ENCODE measurements at regions not wholly inside any gene's neighbourhood (a gene's known extent, or its start where the extent isn't known, plus 50 kb on each side); places are given as distances from the start of the nearest gene placed in this dataset.
A peak's percentile ranks its signal among the peaks of the same experiment; 100 is the strongest.

DNA sequence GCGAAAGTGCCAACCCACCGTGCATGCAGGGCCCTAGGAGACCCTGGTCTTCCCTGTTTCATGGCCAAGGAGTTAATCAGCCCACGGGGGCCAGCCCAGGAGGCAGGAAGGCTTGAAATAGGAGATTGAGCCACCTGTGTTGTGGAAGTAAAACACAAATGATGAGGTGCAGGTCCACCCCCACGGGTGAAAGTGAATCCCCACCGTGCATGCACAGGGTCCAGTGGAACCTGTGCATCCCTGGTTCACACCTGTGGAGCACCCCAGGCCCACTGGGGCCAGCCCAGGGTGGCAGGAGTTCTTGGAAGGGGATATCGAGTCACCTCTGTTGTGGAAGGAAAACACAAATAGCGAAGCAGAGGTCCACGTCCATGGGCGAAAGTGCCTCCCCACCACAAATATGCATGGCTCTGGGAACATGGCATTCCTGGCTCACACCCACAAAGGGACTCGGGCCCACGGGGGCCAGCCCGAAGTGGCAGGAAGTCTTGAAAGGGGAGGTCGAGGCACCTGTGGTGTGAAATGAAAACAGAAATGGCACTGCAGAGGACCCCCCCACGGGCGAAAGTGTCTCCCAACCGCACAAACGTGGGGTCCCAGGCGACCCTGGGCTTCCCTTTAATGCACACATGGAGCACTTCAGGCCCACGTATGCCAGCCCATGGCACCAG lies 381.5 kb downstream of the ALG10 start:
- DNase-seq: peak in 1 of 2 donors; percentile 0
- Histone ChIP-seq H3K9me3 (no peaks in the 10 kb centered on the region), H3K27me3 (no peaks in the 10 kb centered on the region), H3K36me3 (no peaks in the 10 kb centered on the region), H3K4me1 (no peaks in the 10 kb centered on the region), H3K27ac (no peak overlapping the region), H3K4me3 (replicated peaks in 1 of 3) (no peak overlapping the region)
- TF ChIP-seq POLR2A (IDR thresholded peaks at IDR 0.05): no peak
- TF ChIP-seq CTCF (IDR thresholded peaks at IDR 0.05): no peak
- WGBS, 2 donors: 54 to 59% methylated on average over 19 of the region's 19 CpGs
- intact Hi-C loops (cut with DNase I): no loop called here

- Histone ChIP-seq H3K4me3 (replicated peaks in 1 of 3) (no peak overlapping the region), H3K9me3 (no peaks in the 10 kb centered on the region), H3K4me1 (no peaks in the 10 kb centered on the region), H3K27ac (no peak overlapping the region), H3K27me3 (no peaks in the 10 kb centered on the region), H3K36me3 (no peaks in the 10 kb centered on the region)
- intact Hi-C loops (cut with DNase I): no loop called here
- no peak for DNase-seq
- TF ChIP-seq POLR2A (IDR thresholded peaks at IDR 0.05) (no peak), CTCF (IDR thresholded peaks at IDR 0.05) (no peak)
- 71 to 76% methylated on average over 14 to 18 of the region's 19 CpGs for whole genome bisulfite sequencing, 2 donors
These were observed 382.3 kb downstream of the ALG10 start for GRCh38 chr12:34404377-34405285.

GRCh38 chr12:34405286-34406227 lies 383.3 kb downstream of the ALG10 start:
- TF ChIP-seq POLR2A (IDR thresholded peaks at IDR 0.05) (no peak), CTCF (IDR thresholded peaks at IDR 0.05) (no peak)
- Histone ChIP-seq H3K4me1 (no peaks in the 10 kb centered on the region), H3K9me3 (no peaks in the 10 kb centered on the region), H3K36me3 (no peaks in the 10 kb centered on the region), H3K27me3 (no peaks in the 10 kb centered on the region), H3K4me3 (replicated peaks in 1 of 3) (no peak overlapping the region), H3K27ac (no peak overlapping the region)
- WGBS, 2 donors: 63 to 77% methylated on average over 18 to 20 of the region's 22 CpGs
- intact Hi-C loops (cut with DNase I): no loop called here
- peak in 1 of 2 donors; percentile 0 for DNase-seq

DNA sequence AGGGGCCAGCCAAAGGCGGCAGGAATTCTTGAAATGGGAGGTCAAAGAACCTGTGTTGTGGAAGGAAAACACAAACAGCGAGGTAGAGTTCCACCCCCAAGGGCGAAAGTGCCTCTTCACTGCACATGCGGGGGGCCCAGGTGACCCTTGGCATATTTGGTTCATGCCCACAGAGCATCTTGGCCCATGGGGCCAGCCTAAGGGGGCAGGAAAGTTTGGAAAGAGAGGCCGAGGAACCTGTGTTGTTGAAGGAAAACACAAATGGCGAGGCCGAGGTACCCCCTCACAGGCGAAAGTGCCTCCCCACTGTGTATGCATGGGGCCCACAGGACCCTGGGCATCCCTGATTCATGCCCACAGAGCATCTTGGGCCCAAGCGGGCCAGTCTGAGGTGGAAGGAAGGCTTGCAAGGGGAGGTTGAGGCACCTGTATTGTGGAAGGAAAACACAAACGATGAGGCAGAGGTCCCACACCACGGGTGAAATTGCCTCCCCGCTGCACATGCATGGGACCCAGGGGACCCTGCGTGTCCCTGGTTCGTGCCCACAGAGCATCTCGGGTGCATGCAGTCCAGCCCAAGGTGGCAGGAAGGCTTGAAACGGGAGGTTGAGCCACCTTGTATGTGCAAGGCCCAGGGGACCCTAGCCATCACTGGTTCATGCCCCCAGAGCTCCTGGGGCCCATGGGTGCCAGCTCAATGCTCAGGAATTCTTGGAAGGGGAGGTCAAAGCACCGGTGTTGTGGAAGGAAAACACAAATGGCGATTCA lies 384.1 kb downstream of the ALG10 start:
- Histone ChIP-seq H3K27me3 (no peaks in the 10 kb centered on the region), H3K4me3 (replicated peaks in 1 of 3) (no peak overlapping the region), H3K27ac (no peak overlapping the region), H3K4me1 (no peaks in the 10 kb centered on the region), H3K36me3 (no peaks in the 10 kb centered on the region), H3K9me3 (no peaks in the 10 kb centered on the region)
- 74 to 82% methylated on average over 16 to 17 of the region's 18 CpGs for WGBS, 2 donors
- DNase-seq: peak in 1 of 2 donors; percentile 0
- TF ChIP-seq CTCF (IDR thresholded peaks at IDR 0.05) (no peak), POLR2A (IDR thresholded peaks at IDR 0.05) (no peak)
- intact Hi-C loops (cut with DNase I): no loop called here

All from thyroid gland (tissue), 4 donors.